ENCODE measurements at regions not wholly inside any gene's neighbourhood (a gene's known extent, or its start where the extent isn't known, plus 50 kb on each side); places are given as distances from the start of the nearest gene placed in this dataset.
"Not testable (repeated sequence)": the region's sequence is repeated elsewhere in the genome, so short reads cannot be mapped to it uniquely, and the experiment has no call there.

DNA sequence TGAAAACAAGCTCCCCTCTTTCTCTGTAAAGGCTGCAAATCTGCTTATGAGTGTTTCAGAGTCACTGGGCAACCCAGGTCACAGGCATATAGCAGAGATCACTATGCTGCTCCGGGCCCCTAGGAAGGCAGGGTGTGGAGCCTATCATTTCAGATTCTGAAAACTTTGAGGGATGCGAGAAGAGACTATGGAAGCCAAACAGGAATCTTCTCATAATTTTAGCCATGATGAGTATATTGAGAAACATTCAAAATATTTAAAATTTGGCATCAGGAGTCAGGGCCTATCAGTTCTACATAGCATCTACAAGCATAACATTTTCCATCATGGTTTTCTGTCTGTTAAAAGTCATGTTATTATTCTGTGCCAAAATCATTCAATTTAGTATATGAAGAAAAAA, 61.7 kb upstream of the ATXN3L start:
- H3K36me3 ChIP-seq: no peaks in the 10 kb centered on the region
- intact Hi-C loops (cut with DNase I): no loop called here
- DNase-seq (no peak), ATAC-seq (no peak)
- H3K4me3 ChIP-seq: no peak overlapping the region
- TF ChIP-seq, protein P1, sequence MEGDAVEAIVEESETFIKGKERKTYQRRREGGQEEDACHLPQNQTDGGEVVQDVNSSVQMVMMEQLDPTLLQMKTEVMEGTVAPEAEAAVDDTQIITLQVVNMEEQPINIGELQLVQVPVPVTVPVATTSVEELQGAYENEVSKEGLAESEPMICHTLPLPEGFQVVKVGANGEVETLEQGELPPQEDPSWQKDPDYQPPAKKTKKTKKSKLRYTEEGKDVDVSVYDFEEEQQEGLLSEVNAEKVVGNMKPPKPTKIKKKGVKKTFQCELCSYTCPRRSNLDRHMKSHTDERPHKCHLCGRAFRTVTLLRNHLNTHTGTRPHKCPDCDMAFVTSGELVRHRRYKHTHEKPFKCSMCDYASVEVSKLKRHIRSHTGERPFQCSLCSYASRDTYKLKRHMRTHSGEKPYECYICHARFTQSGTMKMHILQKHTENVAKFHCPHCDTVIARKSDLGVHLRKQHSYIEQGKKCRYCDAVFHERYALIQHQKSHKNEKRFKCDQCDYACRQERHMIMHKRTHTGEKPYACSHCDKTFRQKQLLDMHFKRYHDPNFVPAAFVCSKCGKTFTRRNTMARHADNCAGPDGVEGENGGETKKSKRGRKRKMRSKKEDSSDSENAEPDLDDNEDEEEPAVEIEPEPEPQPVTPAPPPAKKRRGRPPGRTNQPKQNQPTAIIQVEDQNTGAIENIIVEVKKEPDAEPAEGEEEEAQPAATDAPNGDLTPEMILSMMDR (IDR thresholded peaks at IDR 0.05): no peak
- H3K9me3 ChIP-seq: no peaks in the 10 kb centered on the region
- no peaks in the 10 kb centered on the region for H3K4me1 ChIP-seq
- no peaks in the 10 kb centered on the region for H3K27me3 ChIP-seq (ENCODE audit: low read depth)
- H3K27ac ChIP-seq: no peak overlapping the region

DNA sequence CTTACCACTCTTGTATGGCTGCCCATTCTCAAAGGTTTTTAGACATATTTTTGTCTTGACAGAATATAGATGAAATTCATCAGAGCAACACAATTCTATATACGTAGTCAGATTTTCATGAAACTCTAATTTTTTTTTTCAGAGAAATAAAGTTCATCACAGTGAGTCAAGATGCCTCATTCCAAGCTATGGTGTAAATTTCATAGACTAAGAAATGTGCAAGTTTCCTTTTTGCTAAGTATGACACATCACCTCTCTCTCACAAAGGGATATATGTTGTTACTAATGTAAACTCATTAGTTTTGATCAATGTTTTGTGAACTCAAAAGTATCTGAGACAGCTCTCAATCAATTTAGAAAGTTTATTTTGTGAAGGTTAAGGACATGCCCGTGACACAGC, 60.4 kb upstream of the ATXN3L start:
- H3K27ac ChIP-seq: no peak overlapping the region
- no peak overlapping the region for H3K4me3 ChIP-seq
- TF ChIP-seq, protein P1 (IDR thresholded peaks at IDR 0.05): no peak

DNA sequence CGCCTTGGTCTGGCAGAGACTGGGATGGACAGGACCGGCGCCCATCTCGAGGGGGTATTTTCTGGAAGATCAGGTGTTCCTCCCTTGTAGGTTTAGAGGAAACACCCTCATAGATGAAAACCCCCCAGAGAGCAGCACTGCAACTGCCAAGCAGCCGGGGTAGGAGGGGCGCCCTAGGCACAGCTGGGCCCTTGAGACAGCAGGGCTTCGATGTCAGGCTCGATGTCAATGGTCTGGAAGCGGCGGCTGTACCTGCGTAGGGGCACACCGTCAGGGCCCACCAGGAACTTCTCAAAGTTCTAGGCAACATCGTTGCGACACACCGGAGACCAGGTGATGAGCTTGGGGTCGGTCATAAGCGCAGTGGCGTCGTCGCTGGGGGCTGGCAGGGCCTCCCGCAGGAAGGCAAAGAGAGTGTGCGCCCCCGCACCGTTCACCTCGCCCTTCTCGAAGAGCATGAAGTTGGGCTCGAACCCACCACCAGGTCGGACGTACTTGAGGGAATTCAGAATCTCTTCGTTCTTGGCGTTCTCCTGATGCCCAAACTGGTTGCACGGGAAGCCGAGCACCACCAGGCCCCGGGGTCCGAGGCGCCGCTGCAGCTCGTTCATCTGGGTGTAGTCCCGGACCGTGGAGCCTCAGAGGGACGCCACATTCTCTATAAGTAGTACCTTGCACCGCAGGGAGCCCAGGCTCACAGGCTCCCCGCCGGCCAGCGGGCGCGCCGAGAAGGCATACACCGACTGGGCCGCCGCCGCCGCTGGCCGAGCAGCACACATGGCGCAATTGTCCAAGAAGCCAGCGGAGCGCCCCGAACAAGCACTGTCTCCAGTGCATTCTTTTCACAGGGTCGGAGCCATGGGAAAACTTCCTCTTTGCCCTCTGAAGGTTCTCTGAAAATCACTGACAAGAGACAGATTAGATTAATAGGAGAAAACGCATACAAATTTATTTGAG, 59.0 kb upstream of the ATXN3L start:
- H3K27me3 ChIP-seq (ENCODE audit: low read depth); H3K27ac ChIP-seq; H3K9me3 ChIP-seq; H3K4me1 ChIP-seq; ATAC-seq; intact Hi-C loops (cut with DNase I); H3K4me3 ChIP-seq; DNase-seq; H3K36me3 ChIP-seq: not testable (repeated sequence)

More for the DNA sequence above, 60.4 kb upstream of the ATXN3L start:
- intact Hi-C loops (cut with DNase I): no loop called here
- Histone ChIP-seq H3K9me3 (no peaks in the 10 kb centered on the region), H3K36me3 (no peaks in the 10 kb centered on the region), H3K4me1 (no peaks in the 10 kb centered on the region), H3K27me3 (ENCODE audit: low read depth) (no peaks in the 10 kb centered on the region)
- ATAC-seq (no peak), DNase-seq (no peak)

DNA sequence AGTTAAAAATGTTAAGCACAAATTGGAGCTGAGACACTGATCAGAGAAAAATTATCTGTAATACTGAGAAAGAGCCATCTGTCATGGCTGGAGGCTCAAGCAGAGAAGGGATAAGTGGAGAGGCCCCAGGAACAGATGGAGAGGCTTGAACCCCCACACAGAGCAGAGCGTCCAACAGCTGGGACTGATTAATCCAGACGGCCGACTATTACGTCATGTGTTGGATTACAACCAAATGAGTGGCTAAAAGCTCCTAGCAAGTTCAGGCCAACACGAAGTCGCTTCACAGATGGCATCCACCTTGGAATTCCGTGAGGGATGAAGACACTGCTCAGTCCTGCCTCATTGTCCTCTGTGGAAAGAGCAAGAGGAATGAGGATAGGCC, 57.7 kb upstream of the ATXN3L start:
- peak overlapping the region; percentile 31 for H3K27ac ChIP-seq
- no peak for DNase-seq
- TF ChIP-seq, protein P1 (IDR thresholded peaks at IDR 0.05): no peak
- ATAC-seq: peak in 1 of 2 donors; percentile 32
- no peak overlapping the region for H3K4me3 ChIP-seq
- H3K36me3 ChIP-seq: no peaks in the 10 kb centered on the region
- H3K4me1 ChIP-seq: no peaks in the 10 kb centered on the region
- no peaks in the 10 kb centered on the region for H3K27me3 ChIP-seq (ENCODE audit: low read depth)
- no peaks in the 10 kb centered on the region for H3K9me3 ChIP-seq
- intact Hi-C loops (cut with DNase I): no loop called here

DNA sequence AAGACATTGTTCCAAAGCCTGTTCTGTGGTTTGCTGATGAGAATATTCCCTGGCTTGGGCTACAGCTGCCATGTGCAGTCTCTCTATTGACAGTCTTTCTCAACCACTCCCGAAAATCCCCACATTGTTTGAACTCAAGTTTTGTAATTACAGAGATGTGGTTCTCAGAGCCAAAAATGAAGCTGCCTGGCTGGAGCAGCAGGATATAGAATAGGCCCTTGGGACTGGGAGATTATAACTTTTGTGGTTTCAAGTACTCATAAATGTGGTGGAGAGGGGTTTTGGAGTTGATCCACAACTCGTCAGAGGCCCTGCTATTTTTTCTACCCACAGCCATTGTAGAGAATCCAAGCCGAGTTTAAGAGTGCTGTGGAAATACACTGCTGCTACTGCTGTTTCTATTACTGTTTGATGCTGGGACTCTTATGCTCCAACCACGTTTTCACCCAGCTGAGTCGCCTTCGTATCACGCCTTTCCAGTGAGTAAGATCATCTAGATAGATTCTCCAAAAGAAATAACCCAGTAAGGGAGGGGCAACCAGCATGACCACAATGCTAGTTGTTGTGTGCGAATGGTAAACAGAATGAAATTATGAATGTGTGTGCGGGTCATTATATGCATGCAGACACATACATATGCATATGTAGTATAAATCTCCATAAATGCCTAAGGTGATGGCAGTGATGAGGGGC, 57.1 kb upstream of the ATXN3L start:
- Histone ChIP-seq H3K27ac (peak overlapping the region; percentile 31), H3K9me3 (no peaks in the 10 kb centered on the region), H3K4me1 (no peaks in the 10 kb centered on the region), H3K4me3 (no peak overlapping the region), H3K27me3 (ENCODE audit: low read depth) (no peaks in the 10 kb centered on the region), H3K36me3 (no peaks in the 10 kb centered on the region)
- intact Hi-C loops (cut with DNase I): no loop called here
- TF ChIP-seq, protein P1 (IDR thresholded peaks at IDR 0.05): no peak
- no peak for DNase-seq
- ATAC-seq: peak; percentile 74 to 84

DNA sequence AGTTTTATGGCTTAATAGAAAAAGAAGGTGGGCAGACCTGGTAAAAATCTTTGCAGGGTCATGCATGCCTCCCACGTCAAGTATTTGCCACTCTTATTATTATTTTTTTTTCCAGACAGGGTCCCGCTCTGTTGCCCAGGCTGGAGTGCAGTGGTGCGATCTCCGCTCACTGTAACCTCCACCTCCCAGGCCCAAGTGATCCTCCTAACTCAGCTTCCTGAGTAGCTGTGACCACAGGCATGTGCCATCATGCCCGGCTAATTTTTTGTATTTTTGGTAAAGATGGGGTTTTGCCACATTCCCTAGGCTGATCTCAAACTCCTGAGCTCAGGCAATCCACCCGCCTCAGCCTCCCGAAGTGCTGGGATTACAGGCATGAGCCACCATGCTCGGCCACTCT, 55.7 kb upstream of the ATXN3L start:
- H3K4me3 ChIP-seq; intact Hi-C loops (cut with DNase I); H3K9me3 ChIP-seq; DNase-seq; H3K4me1 ChIP-seq; H3K36me3 ChIP-seq; ATAC-seq; H3K27ac ChIP-seq; H3K27me3 ChIP-seq (ENCODE audit: low read depth): not testable (repeated sequence)
